Psoas muscle (tissue), 7 donors: ENCODE measurements at regions not wholly inside any gene's neighbourhood (a gene's known extent, or its start where the extent isn't known, plus 50 kb on each side); places are given as distances from the start of the nearest gene placed in this dataset.

ENCODE experiments used
- ATAC-seq, 4 donors: fragments of 200-7000 bp; cut with Tn5 transposase; one replicate each; pipeline ENCODE4 v1.9.1; 2020; ENCODE audit warnings: moderate library complexity in 3 of 4, mild to moderate bottlenecking in 2 of 4
- DNase-seq, 2 donors: peaks; one replicate each; pipeline ENCODE4 v3.0.0-alpha.2; 2020
- H3K27ac ChIP-seq: fragments of 200-600 bp; one replicate; pipeline ENCODE4 v1.8.0; 2022
- H3K27me3 ChIP-seq, 3 donors: fragments of 200-600 bp in 1 of 3; one replicate each; pipeline versions ENCODE4 v1.6.1 to v1.8.0; 2013 to 2022; ENCODE audit warnings: low read length in 2 of 3, mild to moderate bottlenecking in 2 of 3, moderate library complexity in 1 of 3; ENCODE audit not compliant: insufficient read depth in 3 of 3
- H3K36me3 ChIP-seq, 2 donors: fragments of 200-600 bp in 1 of 2; one replicate each; pipeline versions ENCODE4 v1.6.1 to v1.8.0; 2013 to 2022; ENCODE audit warnings: low read depth in 1 of 2, mild to moderate bottlenecking in 1 of 2, moderate library complexity in 1 of 2; ENCODE audit not compliant: insufficient read depth in 1 of 2
- H3K4me1 ChIP-seq: fragments of 200-600 bp; one replicate; pipeline ENCODE4 v1.8.0; 2022
- H3K4me3 ChIP-seq: fragments of 200-600 bp; one replicate; pipeline ENCODE4 v1.8.0; 2022; ENCODE audit warnings: mild to moderate bottlenecking
- H3K9me3 ChIP-seq: fragments of 200-600 bp; one replicate; pipeline ENCODE4 v1.8.0; 2022
- CTCF ChIP-seq: fragments of 200-600 bp; IDR thresholded peaks from one replicate; pipeline ENCODE4 v1.8.0; 2022; ENCODE audit warnings: antibody characterized with exemption
- WGBS, 3 donors: extraction: QIAGEN DNeasy Blood & Tissue Kit; methylation state at CpG; one replicate each; pipeline versions ENCODE4 v1.1.6 to v1.1.7; 2013; 5-methylcytosine and 5-hydroxymethylcytosine counted together
- intact Hi-C, 2 donors: fragments of 100-400 bp; cut with DNase I; formaldehyde crosslinking; loops; one replicate each; pipeline versions ENCODE4 v1.11.0 to v1.14.2; 2022
- donor health status: healthy with polysubstance abuse.
- donor health status: DM: no; HTN: no; CAD: no; lungs with moderate emphysema.
- donor health status: Bipolar disorder and iron deficiency.
- donor health status: healthy.
- donor health status: DM: yes; HTN: yes; CAD: no.
- donor health status: DM: no; HTN: no; CAD: no.
- donor health status: DM: yes; HTN: yes; CAD: no.

GRCh38 chr9:89670801-89671434 is 66.1 kb downstream of the GADD45G start:
- Histone ChIP-seq H3K4me1 (peaks cover 31% of the 10 kb centered on the region), H3K36me3 (no peaks in the 10 kb centered on the region), H3K27ac (no peak overlapping the region), H3K9me3 (no peaks in the 10 kb centered on the region), H3K27me3 (no peaks in the 10 kb centered on the region), H3K4me3 (no peak overlapping the region)
- DNase-seq (no peak), ATAC-seq (no peak)
- intact Hi-C loops = no loop called here
- WGBS, 3 donors = 92 to 94% (median 94%) methylated on average over 6 of the region's 6 CpGs
- TF ChIP-seq CTCF = no peak

- Histone ChIP-seq H3K9me3 (no peaks in the 10 kb centered on the region), H3K4me3 (no peak overlapping the region), H3K36me3 (no peaks in the 10 kb centered on the region), H3K27ac (peak overlapping the region; percentile 78), H3K27me3 (no peaks in the 10 kb centered on the region), H3K4me1 (peaks cover 41% of the 10 kb centered on the region)
- ATAC-seq = no peak
- 60 to 78% (median 64%) methylated on average over 4 of the region's 4 CpGs for WGBS, 3 donors
- intact Hi-C loops = loop anchor here in 1 of 2 donors (5.0 kb wide), 2 partner anchors 43 to 198 kb away; no protein-coding TSS in a partner anchor
- TF ChIP-seq CTCF = no peak
- no peak for DNase-seq
Observed at GRCh38 chr9:89674667-89675057, 69.8 kb downstream of the GADD45G start.

GRCh38 chr9:89675058-89675742 is 70.4 kb downstream of the GADD45G start:
- no peaks in the 10 kb centered on the region for H3K27me3 ChIP-seq
- no peaks in the 10 kb centered on the region for H3K9me3 ChIP-seq
- H3K4me1 ChIP-seq = peaks cover 41% of the 10 kb centered on the region
- TF ChIP-seq CTCF = no peak
- peak overlapping the region; percentile 78 for H3K27ac ChIP-seq
- WGBS, 3 donors = 23% methylated on average over 14 to 15 of the region's 15 CpGs
- peak; percentile 90 to 94 (median 90) for ATAC-seq
- DNase-seq = peak; percentile 71 to 91
- no peak overlapping the region for H3K4me3 ChIP-seq
- intact Hi-C loops = loop anchor here in 1 of 2 donors (5.0 kb wide), 2 partner anchors 42 to 197 kb away; no protein-coding TSS in a partner anchor
- no peaks in the 10 kb centered on the region for H3K36me3 ChIP-seq

GRCh38 chr9:89676281-89676680 is 71.5 kb downstream of the GADD45G start:
- no peaks in the 10 kb centered on the region for H3K27me3 ChIP-seq
- ATAC-seq (peak; percentile 68 to 74 (median 72)), DNase-seq (peak; percentile 49 to 82)
- WGBS, 3 donors = 30 to 43% (median 34%) methylated on average over 22 of the region's 22 CpGs
- TF ChIP-seq CTCF = no peak
- peaks cover 41% of the 10 kb centered on the region for H3K4me1 ChIP-seq
- peak overlapping the region; percentile 78 for H3K27ac ChIP-seq
- no peaks in the 10 kb centered on the region for H3K9me3 ChIP-seq
- no peaks in the 10 kb centered on the region for H3K36me3 ChIP-seq
- intact Hi-C loops = loop anchor here in 1 of 2 donors (5.0 kb wide), 2 partner anchors 41 to 196 kb away; no protein-coding TSS in a partner anchor
- no peak overlapping the region for H3K4me3 ChIP-seq
